Kidney capillary endothelial cell (primary cell): ENCODE measurements at regions not wholly inside any gene's neighbourhood (a gene's known extent, or its start where the extent isn't known, plus 50 kb on each side); places are given as distances from the start of the nearest gene placed in this dataset.

Experiments
- DNase-seq: peaks from one replicate; pipeline ENCODE4 v3.0.0-alpha.2; 2018; ENCODE audit warnings: low spot score

DNA sequence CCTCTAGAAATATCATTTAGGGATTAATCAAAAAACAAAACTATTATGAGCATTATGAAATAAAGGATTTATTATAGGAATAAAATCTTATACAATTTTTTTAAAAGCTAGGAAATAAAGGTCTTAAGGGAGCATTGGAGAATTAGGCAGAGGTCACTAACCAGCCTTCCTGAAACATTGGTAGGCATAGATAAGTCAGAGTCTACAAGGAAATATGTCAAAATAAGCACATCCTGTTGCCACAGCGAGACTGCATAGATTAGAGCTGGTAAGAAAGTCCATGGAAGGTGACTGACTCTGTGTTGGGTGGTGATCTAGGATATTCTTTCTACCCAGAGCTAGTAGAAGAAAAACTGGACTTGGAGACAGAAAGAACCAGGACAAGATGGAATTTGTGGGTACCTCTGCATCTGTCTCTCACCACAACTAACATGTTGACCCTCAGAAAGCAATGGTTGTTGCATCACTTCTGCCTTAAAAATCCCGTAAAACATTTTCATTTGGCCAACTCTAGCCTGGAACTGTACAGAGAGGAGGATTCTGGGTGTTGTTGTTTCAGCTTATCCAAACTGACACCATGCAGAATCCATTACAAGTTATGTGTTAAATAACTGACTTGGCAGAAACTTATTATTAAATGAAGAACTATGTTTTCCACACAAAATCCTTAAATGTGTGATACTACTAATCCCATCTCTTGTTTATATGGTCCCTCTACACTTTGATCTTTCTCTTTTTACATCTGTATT lies 77.1 kb downstream of the FBXO5 start:
- peak; percentile 51 for DNase-seq

DNA sequence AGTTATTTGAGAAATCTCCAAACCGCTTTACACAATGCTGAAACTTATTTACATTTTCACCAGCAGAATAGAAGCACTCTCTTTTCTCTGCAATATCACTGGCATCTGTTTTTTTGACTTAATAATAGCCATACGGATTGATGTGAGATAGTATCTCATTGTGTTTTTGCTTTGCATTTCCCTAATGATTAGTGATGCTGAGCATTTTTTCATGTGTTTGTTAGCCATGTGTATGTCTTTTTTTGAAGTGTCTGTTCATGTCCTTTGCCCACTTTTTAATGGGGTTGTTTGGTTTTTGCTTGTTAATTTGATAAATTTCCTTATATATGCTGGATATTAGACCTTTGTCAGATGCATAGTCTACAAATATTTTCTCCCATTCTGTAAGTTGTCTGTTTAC lies 73.6 kb downstream of the FBXO5 start:
- no peak for DNase-seq

DNA sequence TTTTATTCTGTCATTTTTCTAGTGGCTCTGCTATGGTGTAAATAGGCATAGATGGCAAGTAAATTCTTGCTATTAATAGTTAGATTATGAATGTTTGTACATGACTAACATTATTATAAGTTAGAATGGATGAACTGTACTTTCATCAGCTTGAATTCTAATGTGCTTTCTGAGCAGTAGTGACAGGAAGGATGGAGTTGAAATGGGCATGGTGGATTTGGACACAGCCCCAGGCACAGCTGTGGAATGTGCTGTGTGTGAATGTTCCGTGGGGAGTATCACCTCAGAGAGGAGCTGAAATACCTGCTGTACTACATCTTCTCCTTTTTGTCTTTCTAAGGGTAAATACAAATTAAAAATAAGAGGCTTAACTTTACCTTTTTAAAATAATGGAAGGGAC lies 66.8 kb downstream of the FBXO5 start:
- DNase-seq = no peak

DNA sequence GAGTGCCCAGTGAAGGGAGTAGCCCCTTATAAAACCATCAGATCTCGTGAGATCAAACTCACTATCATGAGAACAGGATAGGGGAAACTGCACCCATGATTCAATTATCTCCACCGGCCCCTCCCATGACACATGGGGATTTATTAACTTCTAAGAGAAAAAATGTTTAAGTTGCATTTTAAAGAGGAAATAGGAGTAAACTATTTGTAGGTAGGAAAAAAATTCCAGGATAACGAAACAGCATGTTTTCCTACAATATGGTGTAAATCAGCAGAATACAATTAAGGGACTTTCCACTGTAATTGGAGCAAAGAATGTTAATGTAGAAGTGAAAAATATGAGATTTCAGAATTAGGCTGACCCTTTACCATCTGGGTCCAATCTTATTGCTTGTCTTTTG lies 63.9 kb downstream of the FBXO5 start:
- no peak for DNase-seq

DNA sequence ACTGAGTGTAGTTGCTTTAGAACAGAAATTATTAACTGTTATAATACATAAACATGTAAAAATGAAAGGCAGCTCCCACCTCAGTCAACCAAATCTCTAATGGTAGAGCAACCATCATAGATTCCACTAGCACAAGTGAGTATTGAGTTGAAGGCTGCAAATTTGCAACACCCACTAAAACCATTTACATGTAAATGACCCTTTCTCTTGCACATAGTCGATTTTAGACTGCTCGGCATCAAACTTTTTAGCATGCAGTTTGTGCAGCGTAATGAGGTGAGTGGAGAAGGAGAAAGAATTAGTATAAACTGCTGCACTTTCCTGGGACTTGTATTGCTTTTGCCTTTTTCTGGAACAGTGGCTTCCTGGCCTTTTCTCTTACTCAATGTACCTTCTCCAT lies 62.8 kb downstream of the FBXO5 start:
- no peak for DNase-seq
